ENCODE measurements at regions not wholly inside any gene's neighbourhood (a gene's known extent, or its start where the extent isn't known, plus 50 kb on each side); places are given as distances from the start of the nearest gene placed in this dataset.
A peak's percentile ranks its signal among the peaks of the same experiment; 100 is the strongest.

GRCh38 chr10:61000769-61001730 is 57.1 kb upstream of the RHOBTB1 start:
- intact Hi-C loops (cut with DNase I): no loop called here
- H3K9me3 ChIP-seq (replicated peaks in 1 of 3): no peaks in the 10 kb centered on the region
- peaks cover 0 to 8% of the 10 kb centered on the region in 2 donors for H3K4me1 ChIP-seq (replicated peaks in 1 of 2)
- peak overlapping the region in 2 of 4 donors; percentile 21 to 88 for H3K4me3 ChIP-seq
- peak; percentile 25 to 54 (median 40) for DNase-seq
- H3K27ac ChIP-seq: no peak overlapping the region
- 3 to 18% (median 8%) methylated on average over 17 to 78 of the region's 78 CpGs for WGBS, 4 donors
- TF ChIP-seq, protein P1, sequence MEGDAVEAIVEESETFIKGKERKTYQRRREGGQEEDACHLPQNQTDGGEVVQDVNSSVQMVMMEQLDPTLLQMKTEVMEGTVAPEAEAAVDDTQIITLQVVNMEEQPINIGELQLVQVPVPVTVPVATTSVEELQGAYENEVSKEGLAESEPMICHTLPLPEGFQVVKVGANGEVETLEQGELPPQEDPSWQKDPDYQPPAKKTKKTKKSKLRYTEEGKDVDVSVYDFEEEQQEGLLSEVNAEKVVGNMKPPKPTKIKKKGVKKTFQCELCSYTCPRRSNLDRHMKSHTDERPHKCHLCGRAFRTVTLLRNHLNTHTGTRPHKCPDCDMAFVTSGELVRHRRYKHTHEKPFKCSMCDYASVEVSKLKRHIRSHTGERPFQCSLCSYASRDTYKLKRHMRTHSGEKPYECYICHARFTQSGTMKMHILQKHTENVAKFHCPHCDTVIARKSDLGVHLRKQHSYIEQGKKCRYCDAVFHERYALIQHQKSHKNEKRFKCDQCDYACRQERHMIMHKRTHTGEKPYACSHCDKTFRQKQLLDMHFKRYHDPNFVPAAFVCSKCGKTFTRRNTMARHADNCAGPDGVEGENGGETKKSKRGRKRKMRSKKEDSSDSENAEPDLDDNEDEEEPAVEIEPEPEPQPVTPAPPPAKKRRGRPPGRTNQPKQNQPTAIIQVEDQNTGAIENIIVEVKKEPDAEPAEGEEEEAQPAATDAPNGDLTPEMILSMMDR (IDR thresholded peaks at IDR 0.05): no peak
- TF ChIP-seq POLR2A (IDR thresholded peaks at IDR 0.05): no peak
- H3K27me3 ChIP-seq: no peaks in the 10 kb centered on the region
- no peaks in the 10 kb centered on the region for H3K36me3 ChIP-seq (replicated peaks in 1 of 2)

DNA sequence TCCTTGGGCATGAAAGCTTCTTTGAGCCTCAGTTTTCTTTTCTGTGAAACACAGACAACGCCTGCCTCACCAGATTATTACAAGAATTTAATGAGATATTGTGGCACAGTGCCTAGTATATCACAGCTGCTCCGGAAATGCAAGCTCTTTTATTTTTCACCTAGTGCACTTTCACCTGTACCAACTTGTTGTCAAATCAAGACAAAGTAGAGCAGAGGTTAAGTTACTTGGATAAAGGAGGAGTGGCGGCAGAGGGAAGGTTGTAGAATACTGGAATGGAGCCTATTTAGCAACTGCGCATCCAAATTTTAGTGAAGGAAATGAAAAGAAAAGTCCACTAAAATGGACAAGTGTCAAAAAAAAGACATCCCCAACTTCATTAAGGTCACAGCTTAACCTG is 54.9 kb upstream of the RHOBTB1 start:
- H3K27ac ChIP-seq: no peak overlapping the region
- intact Hi-C loops (cut with DNase I): no loop called here
- no peaks in the 10 kb centered on the region for H3K27me3 ChIP-seq
- peaks cover 0 to 8% of the 10 kb centered on the region in 2 donors for H3K4me1 ChIP-seq (replicated peaks in 1 of 2)
- WGBS, 4 donors: 88 to 97% (median 90%) methylated on average over 4 of the region's 4 CpGs
- no peak overlapping the region for H3K4me3 ChIP-seq
- no peaks in the 10 kb centered on the region for H3K36me3 ChIP-seq (replicated peaks in 1 of 2)
- DNase-seq: no peak
- TF ChIP-seq POLR2A (IDR thresholded peaks at IDR 0.05): no peak
- TF ChIP-seq, protein P1 (IDR thresholded peaks at IDR 0.05): no peak
- H3K9me3 ChIP-seq (replicated peaks in 1 of 3): no peaks in the 10 kb centered on the region

DNA sequence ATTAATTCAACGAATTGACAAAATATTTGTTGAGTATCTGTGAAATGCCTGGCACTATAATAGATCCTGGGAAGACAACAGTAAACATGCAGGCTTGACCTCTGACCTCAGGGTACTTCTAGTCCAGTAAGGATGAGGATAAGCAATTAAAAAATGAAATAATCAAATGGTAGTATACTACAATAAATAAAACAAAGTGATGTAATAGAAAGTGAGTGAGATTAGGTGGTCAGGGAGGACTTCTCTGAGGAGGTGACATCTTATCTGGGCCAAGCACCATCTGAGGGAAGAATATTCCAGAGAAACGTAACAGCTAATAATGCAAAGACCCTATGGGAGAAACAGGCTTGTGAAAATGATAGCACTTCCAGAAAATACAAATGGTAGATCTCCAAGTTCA is 50.1 kb upstream of the RHOBTB1 start:
- Histone ChIP-seq H3K4me3 (no peak overlapping the region), H3K27ac (no peak overlapping the region), H3K9me3 (replicated peaks in 1 of 3) (no peaks in the 10 kb centered on the region), H3K36me3 (replicated peaks in 1 of 2) (no peaks in the 10 kb centered on the region), H3K4me1 (replicated peaks in 1 of 2) (no peaks in the 10 kb centered on the region), H3K27me3 (no peaks in the 10 kb centered on the region)
- 90 to 95% (median 93%) methylated on average over 2 of the region's 2 CpGs for WGBS, 4 donors
- TF ChIP-seq, protein P1 (IDR thresholded peaks at IDR 0.05): no peak
- TF ChIP-seq POLR2A (IDR thresholded peaks at IDR 0.05): no peak
- intact Hi-C loops (cut with DNase I): no loop called here
- no peak for DNase-seq
